HG03045 (cell line): ENCODE measurements at regions not wholly inside any gene's neighbourhood (a gene's known extent, or its start where the extent isn't known, plus 50 kb on each side); places are given as distances from the start of the nearest gene placed in this dataset.

Source experiments
- ATAC-seq: cut with Tn5 transposase; IDR thresholded peaks from one replicate; pipeline ENCODE4 v1.9.1; 2021; ENCODE audit warnings: mild to moderate bottlenecking, moderate library complexity; ENCODE audit not compliant: unreplicated experiment

GRCh38 chr22:49452362-49452946, 375.2 kb downstream of the BRD1 start:
- no peak for ATAC-seq

DNA sequence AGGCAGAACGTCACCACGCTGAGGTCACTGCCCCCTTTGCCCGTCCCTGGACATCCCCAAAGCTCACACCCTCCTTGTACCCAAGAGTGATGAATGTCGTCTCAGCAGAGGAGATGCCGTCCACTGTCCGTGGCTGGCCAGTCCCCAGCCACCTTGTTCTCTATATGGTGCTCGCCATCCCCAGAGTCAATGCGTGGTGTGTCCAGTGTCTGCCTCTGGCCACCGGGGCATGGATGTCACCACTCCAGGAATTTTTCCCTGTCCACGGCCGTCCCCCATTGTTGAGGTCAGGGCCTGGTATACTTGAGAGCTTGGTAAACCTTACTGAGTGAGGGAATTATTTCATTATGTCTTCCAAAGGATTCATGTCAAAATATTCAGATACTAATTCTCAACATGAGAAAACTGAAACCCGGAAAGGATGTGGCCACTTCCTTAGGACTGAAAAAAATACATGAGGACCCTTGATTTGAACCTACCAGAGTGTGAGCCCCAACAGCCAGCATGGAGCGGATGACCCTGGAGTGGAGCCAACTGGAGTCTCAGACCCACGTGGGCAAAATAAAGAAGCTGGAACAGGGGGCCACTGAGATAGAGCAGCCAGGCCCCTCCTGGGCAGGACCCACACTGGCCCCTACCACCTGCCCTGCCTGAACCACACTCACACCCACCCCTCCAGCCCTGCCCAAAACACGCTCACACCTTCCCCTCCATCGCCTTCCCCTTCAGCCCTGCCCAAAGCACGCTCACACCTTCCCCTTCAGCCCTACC, 376.4 kb downstream of the BRD1 start:
- ATAC-seq = no peak

GRCh38 chr22:49450498-49450897, 377.2 kb downstream of the BRD1 start:
- ATAC-seq = no peak

GRCh38 chr22:49449811-49450446, 377.7 kb downstream of the BRD1 start:
- ATAC-seq = no peak

DNA sequence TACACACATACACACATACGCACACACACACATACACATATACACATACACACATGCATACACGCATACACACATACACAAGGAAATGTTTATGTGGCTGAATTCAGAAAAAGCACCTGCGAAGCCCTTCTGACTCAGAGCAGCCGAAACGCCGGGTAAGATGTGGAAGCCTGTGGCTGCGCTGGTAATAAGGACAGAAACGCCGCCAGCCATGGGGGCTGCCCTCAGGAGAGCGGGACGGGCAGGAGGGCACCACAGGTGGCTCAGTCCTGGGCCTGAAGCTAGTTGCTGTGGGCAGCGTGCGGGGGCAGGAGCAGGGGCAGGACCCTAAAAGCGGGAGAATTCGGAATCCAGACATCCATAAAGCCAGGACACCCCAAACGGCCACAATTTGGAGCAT, 378.3 kb downstream of the BRD1 start:
- no peak for ATAC-seq

DNA sequence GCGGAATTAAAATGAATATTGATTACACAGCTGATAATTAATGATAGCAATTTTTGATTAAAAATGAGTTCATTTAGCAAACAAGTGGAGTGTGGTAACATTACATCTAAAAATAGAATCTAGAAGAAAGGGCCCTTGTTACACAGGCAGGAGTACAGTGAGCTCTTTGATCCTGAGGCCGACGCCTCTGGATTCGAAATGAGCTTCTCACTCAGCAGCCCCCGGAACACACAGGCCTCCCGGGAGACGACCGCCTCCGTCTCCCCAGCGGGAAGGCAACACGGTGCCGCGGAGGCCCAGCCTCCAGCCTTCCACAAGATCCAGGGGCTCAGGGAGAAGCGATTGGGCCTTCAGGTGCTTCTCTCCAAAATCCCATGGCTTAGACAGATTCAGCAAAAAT, 379.1 kb downstream of the BRD1 start:
- no peak for ATAC-seq

- no peak for ATAC-seq
These were observed 379.8 kb downstream of the BRD1 start for GRCh38 chr22:49447837-49448236.

DNA sequence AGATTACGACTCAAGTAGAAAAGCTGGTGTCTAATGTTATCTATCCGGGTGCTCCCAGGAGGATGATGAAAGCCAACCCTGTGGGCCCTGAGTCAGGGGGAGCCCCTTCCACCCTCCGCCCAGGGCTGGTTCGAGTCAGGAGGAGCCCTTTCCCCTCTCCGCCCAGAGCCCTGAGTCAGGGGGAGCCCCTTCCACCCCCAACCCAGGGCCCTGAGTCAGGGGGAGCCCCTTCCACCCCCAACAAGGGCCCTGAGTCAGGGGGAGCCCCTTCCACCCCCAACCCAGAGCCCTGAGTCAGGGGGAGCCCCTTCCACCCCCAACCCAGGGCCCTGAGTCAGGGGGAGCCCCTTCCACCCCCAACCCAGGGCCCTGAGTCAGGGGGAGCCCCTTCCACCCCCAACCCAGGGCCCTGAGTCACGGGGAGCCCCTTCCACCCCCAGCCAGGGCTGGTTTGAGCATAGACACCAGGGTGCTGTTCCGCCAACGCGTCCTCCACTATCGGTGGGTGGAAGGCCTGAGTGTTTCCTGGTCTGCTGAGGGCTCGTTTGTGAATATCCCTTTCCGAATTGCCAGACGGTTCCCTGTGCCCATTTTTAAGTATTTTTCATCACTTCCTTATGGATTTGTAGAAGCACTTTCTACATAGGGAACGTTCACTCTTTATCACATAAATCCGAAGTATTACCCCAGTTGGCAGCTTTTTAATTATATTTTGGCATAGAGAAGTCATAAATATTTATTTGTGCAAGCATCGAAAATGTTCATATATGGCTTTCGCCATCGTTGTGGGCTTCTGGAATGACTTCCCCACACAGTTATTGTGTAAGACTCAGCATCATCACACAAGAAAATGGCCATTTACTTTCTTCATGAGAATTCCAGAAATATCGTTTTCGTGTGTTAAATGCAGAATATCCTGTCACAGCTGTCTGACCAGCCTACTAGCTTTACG, 380.6 kb downstream of the BRD1 start:
- ATAC-seq = no peak

DNA sequence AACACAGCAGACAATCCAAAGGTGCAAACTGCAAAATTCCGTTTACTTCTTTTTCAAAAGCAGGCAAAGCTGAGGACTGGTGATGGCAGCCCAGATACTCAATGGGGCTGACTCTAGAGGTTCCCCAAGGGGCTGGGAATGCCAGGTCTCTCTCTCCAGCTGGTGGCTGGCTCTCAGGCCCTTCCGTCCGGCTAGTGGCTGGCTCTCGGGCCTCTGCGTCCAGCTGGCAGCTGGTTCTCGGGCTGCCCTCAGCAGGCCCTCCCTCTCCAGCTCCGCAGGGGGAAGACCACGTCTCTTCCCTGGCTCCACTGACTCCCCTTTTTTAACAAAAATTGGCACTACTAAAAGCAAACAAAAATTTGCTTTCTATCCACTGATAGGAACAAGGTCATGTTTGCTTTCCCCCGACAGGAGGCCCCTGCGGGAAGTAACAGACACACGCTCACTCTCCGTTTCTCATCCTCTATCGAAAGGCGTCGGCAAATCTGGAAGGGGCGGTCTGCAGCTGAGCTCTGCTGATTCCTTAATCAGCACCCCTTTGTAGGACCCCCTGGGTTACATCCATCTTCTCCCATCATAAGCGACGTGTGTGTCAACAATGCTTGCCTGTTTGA, 381.4 kb downstream of the BRD1 start:
- ATAC-seq = no peak

GRCh38 chr22:49444781-49445180, 382.9 kb downstream of the BRD1 start:
- no peak for ATAC-seq

GRCh38 chr22:49440931-49441330, 386.7 kb downstream of the BRD1 start:
- ATAC-seq = no peak

DNA sequence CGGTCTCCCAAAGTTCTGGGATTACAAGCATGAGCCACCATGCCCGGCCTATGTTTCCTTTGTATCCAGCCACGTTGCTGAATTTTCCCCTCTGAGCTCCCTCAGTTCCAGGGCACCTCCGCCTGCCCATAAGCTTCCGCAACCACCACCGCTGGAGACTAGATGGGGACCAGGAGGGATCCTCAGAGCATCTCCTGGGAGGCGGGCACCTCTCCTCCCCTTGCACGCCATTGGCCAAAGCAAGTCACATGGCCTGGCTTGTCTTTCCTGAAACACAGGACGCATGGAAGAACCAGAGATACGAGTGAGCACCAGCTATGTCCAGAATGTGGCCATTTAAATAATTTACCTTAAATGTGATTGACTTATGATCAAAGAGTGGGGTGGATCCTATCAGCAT, 388.3 kb downstream of the BRD1 start:
- ATAC-seq = no peak

GRCh38 chr22:49437956-49438355, 389.7 kb downstream of the BRD1 start:
- ATAC-seq = no peak

GRCh38 chr22:49437356-49437755, 390.3 kb downstream of the BRD1 start:
- ATAC-seq = no peak

- ATAC-seq = no peak
These were observed 391.6 kb downstream of the BRD1 start for GRCh38 chr22:49436056-49436455.

- ATAC-seq = no peak
These were observed 392.1 kb downstream of the BRD1 start for GRCh38 chr22:49435596-49435995.

DNA sequence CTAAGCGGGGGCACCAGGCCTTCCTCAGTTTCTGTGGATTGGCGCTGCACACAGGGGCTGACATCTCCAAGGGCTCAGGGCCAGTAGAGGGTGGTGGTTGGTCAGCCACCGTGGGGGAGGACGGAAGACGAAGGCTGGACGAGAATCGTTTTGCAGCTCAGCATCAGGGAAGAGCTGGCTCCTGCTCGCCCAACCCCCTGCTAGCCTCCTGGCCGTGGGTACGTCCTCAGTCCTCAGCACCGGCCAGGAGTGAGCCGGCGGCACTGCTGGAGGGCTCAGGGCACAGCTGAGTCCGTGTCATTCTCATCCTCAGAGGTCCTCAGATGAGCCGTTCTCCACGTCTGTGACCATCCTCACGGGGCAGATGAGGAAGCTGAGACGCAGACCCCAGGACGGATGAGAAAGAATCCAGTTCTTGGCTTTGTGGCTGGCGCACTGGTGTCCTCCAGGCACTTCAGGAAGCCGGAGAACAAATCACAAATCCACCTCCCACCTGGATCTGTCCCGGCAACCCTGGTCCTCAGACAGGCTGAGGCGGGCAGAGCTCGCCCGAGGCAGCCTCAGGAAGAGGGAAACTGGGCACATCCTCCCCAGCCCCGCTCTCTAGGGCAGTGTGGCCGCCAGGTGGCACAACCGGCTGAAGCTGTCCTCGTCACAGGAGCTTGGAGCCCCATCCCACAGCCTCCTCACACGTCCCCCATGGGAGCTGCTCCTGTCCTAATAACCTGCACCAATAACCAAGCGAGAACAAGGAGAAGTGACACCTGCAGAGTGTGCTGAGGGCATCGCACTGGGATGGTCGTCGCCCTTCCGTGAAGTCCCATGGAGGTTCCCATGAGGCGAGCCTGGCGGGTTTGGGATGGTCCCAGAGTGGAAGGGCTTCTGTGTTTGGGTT, 393.7 kb downstream of the BRD1 start:
- no peak for ATAC-seq

DNA sequence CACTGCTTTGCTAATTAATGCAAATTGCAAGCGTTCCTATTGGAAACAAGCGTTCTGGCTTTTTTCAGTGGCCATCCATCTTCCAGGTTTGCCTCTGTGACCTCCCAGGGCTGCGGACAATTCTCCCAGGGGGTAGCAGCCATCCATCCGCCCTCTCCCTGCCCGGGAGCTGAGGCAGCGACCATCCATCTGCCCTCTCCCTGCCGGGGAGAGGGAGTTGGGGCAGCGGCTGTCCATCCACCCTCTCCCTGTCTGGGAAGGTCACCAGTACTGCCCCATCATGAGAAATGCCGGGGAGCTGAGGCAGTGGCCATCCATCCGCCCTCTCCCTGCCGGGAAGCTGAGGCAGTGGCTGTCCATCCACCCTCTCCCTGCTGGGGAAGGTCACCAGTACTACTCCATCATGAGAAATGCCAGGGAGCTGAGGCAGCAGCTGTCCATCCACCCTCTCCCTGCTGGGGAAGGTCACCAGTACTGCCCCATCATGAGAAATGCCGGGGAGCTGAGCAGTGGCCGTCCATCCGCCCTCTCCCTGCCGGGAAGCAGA, 394.7 kb downstream of the BRD1 start:
- no peak for ATAC-seq

DNA sequence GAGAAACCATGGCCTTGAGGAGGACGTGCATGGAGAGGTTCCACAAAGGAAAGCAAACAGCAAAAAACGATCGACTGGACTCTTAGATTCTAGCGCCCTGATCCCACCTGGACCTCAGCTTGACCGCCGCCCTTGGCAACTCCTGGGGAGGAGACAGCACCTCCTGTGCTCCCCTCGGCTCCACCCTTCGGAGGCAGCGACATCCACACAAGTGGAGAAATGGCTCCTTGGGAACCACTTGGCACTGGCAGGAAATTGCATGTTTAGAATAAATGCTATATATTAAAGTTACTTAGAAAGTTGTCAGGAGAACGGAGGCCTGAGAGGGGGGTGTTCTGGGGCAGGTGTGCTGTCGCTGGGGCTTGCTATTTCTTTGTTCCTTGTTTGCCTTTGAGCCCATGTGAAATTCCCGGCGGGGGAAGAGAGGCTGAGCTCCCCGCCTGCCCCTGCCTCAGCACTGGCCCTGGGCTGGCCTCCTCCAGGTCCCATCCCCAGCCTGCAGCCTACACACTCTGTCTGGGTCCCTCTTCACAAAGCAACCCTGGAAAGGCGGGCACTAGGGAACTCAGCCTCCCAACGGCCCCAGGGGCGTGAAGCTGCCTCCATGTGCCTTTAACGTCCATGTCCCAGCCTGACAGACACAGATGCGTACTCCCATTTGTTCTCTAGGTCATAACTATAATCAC, 395.3 kb downstream of the BRD1 start:
- ATAC-seq = no peak
